IPS-15b (cell line): ENCODE measurements at regions not wholly inside any gene's neighbourhood (a gene's known extent, or its start where the extent isn't known, plus 50 kb on each side); places are given as distances from the start of the nearest gene placed in this dataset.

ENCODE experiments used
- H3K27me3 ChIP-seq: one replicate; pipeline ENCODE4 v1.6.1; 2013; ENCODE audit warnings: low read length; ENCODE audit not compliant: control insufficient read depth, insufficient read depth
- H3K36me3 ChIP-seq: one replicate; pipeline ENCODE4 v1.6.1; 2013; ENCODE audit warnings: low read length; ENCODE audit not compliant: control insufficient read depth, insufficient read depth
- H3K4me1 ChIP-seq: one replicate; pipeline ENCODE4 v1.6.1; 2013; ENCODE audit warnings: mild to moderate bottlenecking, low read length; ENCODE audit not compliant: control insufficient read depth, insufficient read depth
- H3K4me3 ChIP-seq: one replicate; pipeline ENCODE4 v1.5.1; 2013; ENCODE audit warnings: low read depth, low read length
- H3K9ac ChIP-seq: one replicate; pipeline ENCODE4 v1.6.1; 2013; ENCODE audit warnings: low read depth, mild to moderate bottlenecking, low read length
- H3K9me3 ChIP-seq: one replicate; pipeline ENCODE4 v1.6.1; 2013; ENCODE audit warnings: mild to moderate bottlenecking, low read length; ENCODE audit not compliant: control insufficient read depth, insufficient read depth

- no peak overlapping the region for H3K4me3 ChIP-seq
- H3K9ac ChIP-seq: no peak overlapping the region
- H3K9me3 ChIP-seq: no peaks in the 10 kb centered on the region
- no peaks in the 10 kb centered on the region for H3K36me3 ChIP-seq
- peaks cover 2% of the 10 kb centered on the region for H3K4me1 ChIP-seq
- H3K27me3 ChIP-seq: no peaks in the 10 kb centered on the region
These were observed 491.2 kb downstream of the COG6 start for GRCh38 chr13:40146611-40147117.

- H3K36me3 ChIP-seq: no peaks in the 10 kb centered on the region
- peaks cover 3% of the 10 kb centered on the region for H3K4me1 ChIP-seq
- H3K4me3 ChIP-seq: no peak overlapping the region
- no peak overlapping the region for H3K9ac ChIP-seq
- H3K27me3 ChIP-seq: no peaks in the 10 kb centered on the region
- no peaks in the 10 kb centered on the region for H3K9me3 ChIP-seq
These were observed 492.6 kb downstream of the COG6 start for GRCh38 chr13:40148101-40148500.

GRCh38 chr13:40148742-40149141 lies 493.3 kb downstream of the COG6 start:
- peaks cover 3% of the 10 kb centered on the region for H3K4me1 ChIP-seq
- no peak overlapping the region for H3K9ac ChIP-seq

GRCh38 chr13:40149611-40150274 lies 494.3 kb downstream of the COG6 start:
- no peak overlapping the region for H3K9ac ChIP-seq
- no peaks in the 10 kb centered on the region for H3K27me3 ChIP-seq
- H3K4me1 ChIP-seq: peaks cover 3% of the 10 kb centered on the region
- no peak overlapping the region for H3K4me3 ChIP-seq
- no peaks in the 10 kb centered on the region for H3K36me3 ChIP-seq
- no peaks in the 10 kb centered on the region for H3K9me3 ChIP-seq

More at GRCh38 chr13:40148742-40149141, 493.3 kb downstream of the COG6 start:
- no peaks in the 10 kb centered on the region for H3K36me3 ChIP-seq
- H3K27me3 ChIP-seq: no peaks in the 10 kb centered on the region
- no peak overlapping the region for H3K4me3 ChIP-seq
- H3K9me3 ChIP-seq: no peaks in the 10 kb centered on the region

GRCh38 chr13:40151673-40152072 lies 496.2 kb downstream of the COG6 start:
- Histone ChIP-seq H3K9me3 (no peaks in the 10 kb centered on the region), H3K4me3 (no peak overlapping the region), H3K36me3 (no peaks in the 10 kb centered on the region), H3K4me1 (peaks cover 3% of the 10 kb centered on the region), H3K9ac (no peak overlapping the region), H3K27me3 (no peaks in the 10 kb centered on the region)

GRCh38 chr13:40152145-40152544 lies 496.7 kb downstream of the COG6 start:
- Histone ChIP-seq H3K4me1 (peaks cover 3% of the 10 kb centered on the region), H3K36me3 (no peaks in the 10 kb centered on the region), H3K9ac (no peak overlapping the region), H3K27me3 (no peaks in the 10 kb centered on the region), H3K4me3 (no peak overlapping the region), H3K9me3 (no peaks in the 10 kb centered on the region)

GRCh38 chr13:40152922-40153321 lies 497.5 kb downstream of the COG6 start:
- Histone ChIP-seq H3K27me3 (no peaks in the 10 kb centered on the region), H3K4me3 (no peak overlapping the region), H3K36me3 (no peaks in the 10 kb centered on the region), H3K9me3 (no peaks in the 10 kb centered on the region), H3K9ac (no peak overlapping the region), H3K4me1 (peaks cover 3% of the 10 kb centered on the region)

- Histone ChIP-seq H3K9ac (no peak overlapping the region), H3K4me1 (peaks cover 3% of the 10 kb centered on the region), H3K9me3 (no peaks in the 10 kb centered on the region), H3K4me3 (no peak overlapping the region), H3K36me3 (no peaks in the 10 kb centered on the region), H3K27me3 (no peaks in the 10 kb centered on the region)
These were observed 498.1 kb downstream of the COG6 start for GRCh38 chr13:40153516-40153915.

- Histone ChIP-seq H3K4me1 (peaks cover 3% of the 10 kb centered on the region), H3K4me3 (no peak overlapping the region), H3K27me3 (no peaks in the 10 kb centered on the region), H3K9me3 (no peaks in the 10 kb centered on the region), H3K36me3 (no peaks in the 10 kb centered on the region), H3K9ac (no peak overlapping the region)
These were observed 499.7 kb downstream of the COG6 start for GRCh38 chr13:40155201-40155600.

GRCh38 chr13:40158218-40158617 lies 502.8 kb downstream of the COG6 start:
- Histone ChIP-seq H3K36me3 (no peaks in the 10 kb centered on the region), H3K9me3 (no peaks in the 10 kb centered on the region), H3K4me3 (no peak overlapping the region), H3K9ac (no peak overlapping the region), H3K27me3 (no peaks in the 10 kb centered on the region), H3K4me1 (no peaks in the 10 kb centered on the region)

- H3K4me3 ChIP-seq: no peak overlapping the region
- H3K36me3 ChIP-seq: no peaks in the 10 kb centered on the region
- H3K27me3 ChIP-seq: no peaks in the 10 kb centered on the region
- no peaks in the 10 kb centered on the region for H3K4me1 ChIP-seq
- no peaks in the 10 kb centered on the region for H3K9me3 ChIP-seq
- no peak overlapping the region for H3K9ac ChIP-seq
These were observed 503.3 kb downstream of the COG6 start for GRCh38 chr13:40158757-40159156.

GRCh38 chr13:40159736-40160135 lies 504.3 kb downstream of the COG6 start:
- no peak overlapping the region for H3K4me3 ChIP-seq
- no peaks in the 10 kb centered on the region for H3K36me3 ChIP-seq
- H3K4me1 ChIP-seq: no peaks in the 10 kb centered on the region
- H3K9ac ChIP-seq: no peak overlapping the region
- no peaks in the 10 kb centered on the region for H3K27me3 ChIP-seq
- H3K9me3 ChIP-seq: no peaks in the 10 kb centered on the region
